ENCODE measurements at regions not wholly inside any gene's neighbourhood (a gene's known extent, or its start where the extent isn't known, plus 50 kb on each side); places are given as distances from the start of the nearest gene placed in this dataset.

DNA sequence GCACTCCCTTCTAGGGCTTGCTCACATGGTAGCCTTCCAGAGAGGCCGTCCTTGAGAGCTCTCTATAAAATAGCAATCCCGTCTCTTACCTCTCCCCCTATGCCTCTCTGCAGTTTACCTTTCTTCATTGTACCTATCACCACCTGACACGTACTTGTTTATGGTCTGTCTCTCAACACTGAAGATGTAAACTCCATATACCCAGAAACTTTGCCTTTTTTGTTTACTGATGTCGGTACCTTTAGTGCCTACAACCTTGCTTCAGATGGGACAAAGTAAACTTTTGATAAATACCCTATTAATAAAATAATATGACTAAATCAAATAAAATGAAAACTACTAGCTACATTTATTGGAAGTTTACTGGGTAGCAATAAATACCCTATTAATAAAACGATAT is 220.6 kb downstream of the GPAM start:
- Histone ChIP-seq H4K20me1 (replicated peaks; ENCODE audit: control insufficient read depth, extremely low read depth, insufficient read depth, low read length) (no peaks in the 10 kb centered on the region), H3K36me3 (ENCODE audit: control insufficient read depth in 2 of 2, extremely low read depth in 1 of 2, insufficient read depth in 2 of 2, low read length in 2 of 2) (no peaks in the 10 kb centered on the region), H2AFZ (ENCODE audit: low read depth, low read length) (no peak overlapping the region), H3K9me1 (replicated peaks; ENCODE audit: control insufficient read depth, extremely low read depth, insufficient read depth, low read length) (no peaks in the 10 kb centered on the region), H3K79me2 (ENCODE audit: control insufficient read depth, insufficient read depth, low read length) (no peaks in the 10 kb centered on the region), H3K27ac (ENCODE audit: insufficient read depth, low read depth, low read length) (no peak overlapping the region), H3K9me3 (replicated peaks; ENCODE audit: control insufficient read depth, insufficient read depth, low read length) (peaks cover 3% of the 10 kb centered on the region), H3K9ac (replicated peaks; ENCODE audit: extremely low read depth, insufficient read depth, low read length) (no peak overlapping the region), H3K4me2 (ENCODE audit: insufficient read depth, low read length) (no peak overlapping the region), H3K27me3 (ENCODE audit: control insufficient read depth in 2 of 2, insufficient read depth in 2 of 2, low read length in 2 of 2) (no peaks in the 10 kb centered on the region), H3K4me1 (ENCODE audit: control insufficient read depth, extremely low read depth, insufficient read depth, low read length) (no peaks in the 10 kb centered on the region), H3K4me3 (replicated peaks in 1 of 3; ENCODE audit: insufficient read depth in 1 of 3, low read depth in 1 of 3, low read length in 3 of 3) (no peak overlapping the region)
- dilution Hi-C loops (cut with MboI; ENCODE audit: extremely low pct_ligation_motif_present, low sequenced_read_pairs), result no loop called here
- DNase-seq (ENCODE audit: low read depth, low spot score) (no peak), FAIRE-seq (no peak)
- intact Hi-C loops (cut with micrococcal nuclease), result no loop called here
- BruUV-seq (replicated peaks), result no TSS peak
- CTCF ChIA-PET, result no interaction called here
- POLR2A ChIA-PET, result no interaction called here
- no peak for TF ChIP-seq FOS (IDR thresholded peaks at IDR 0.05; ENCODE audit: borderline replicate concordance, insufficient read depth, low read length)
- TF ChIP-seq, protein P1, sequence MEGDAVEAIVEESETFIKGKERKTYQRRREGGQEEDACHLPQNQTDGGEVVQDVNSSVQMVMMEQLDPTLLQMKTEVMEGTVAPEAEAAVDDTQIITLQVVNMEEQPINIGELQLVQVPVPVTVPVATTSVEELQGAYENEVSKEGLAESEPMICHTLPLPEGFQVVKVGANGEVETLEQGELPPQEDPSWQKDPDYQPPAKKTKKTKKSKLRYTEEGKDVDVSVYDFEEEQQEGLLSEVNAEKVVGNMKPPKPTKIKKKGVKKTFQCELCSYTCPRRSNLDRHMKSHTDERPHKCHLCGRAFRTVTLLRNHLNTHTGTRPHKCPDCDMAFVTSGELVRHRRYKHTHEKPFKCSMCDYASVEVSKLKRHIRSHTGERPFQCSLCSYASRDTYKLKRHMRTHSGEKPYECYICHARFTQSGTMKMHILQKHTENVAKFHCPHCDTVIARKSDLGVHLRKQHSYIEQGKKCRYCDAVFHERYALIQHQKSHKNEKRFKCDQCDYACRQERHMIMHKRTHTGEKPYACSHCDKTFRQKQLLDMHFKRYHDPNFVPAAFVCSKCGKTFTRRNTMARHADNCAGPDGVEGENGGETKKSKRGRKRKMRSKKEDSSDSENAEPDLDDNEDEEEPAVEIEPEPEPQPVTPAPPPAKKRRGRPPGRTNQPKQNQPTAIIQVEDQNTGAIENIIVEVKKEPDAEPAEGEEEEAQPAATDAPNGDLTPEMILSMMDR (IDR thresholded peaks at IDR 0.05; ENCODE audit: extremely low read depth in 1 of 2, insufficient read depth in 1 of 2, low read depth in 1 of 2, low read length in 2 of 2), result no peak
- TF ChIP-seq POLR2AphosphoS5 (IDR thresholded peaks at IDR 0.05; ENCODE audit: insufficient read depth, low read depth, low read length), result no peak
- TF ChIP-seq, protein P2, sequence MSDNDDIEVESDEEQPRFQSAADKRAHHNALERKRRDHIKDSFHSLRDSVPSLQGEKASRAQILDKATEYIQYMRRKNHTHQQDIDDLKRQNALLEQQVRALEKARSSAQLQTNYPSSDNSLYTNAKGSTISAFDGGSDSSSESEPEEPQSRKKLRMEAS (IDR thresholded peaks at IDR 0.05; ENCODE audit: insufficient read depth, insufficient read length), result no peak
- TF ChIP-seq GATA2 (IDR thresholded peaks at IDR 0.05; ENCODE audit: insufficient read depth, insufficient read length, low read depth, low read length), result no peak
- no peak for TF ChIP-seq MYC (IDR thresholded peaks at IDR 0.05; ENCODE audit: low read depth, low read length)

DNA sequence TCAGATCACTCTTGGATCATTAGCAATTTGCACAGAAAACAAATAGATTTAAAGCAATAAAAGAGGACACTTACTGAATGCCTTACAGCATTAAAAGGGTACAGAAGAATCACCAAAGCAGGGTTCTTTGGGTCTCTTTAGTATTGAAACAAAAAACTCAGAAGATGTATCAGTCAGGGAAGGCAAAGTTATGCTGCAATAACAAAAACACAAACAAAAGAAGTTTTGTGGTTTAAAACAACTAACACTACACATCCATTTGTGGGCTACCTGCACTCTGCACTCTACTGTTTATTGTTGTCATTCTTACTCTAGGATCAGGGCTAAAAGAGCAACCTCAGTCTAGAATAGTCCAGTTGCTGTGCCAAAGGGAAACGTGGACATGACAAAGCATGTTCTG is 216.4 kb downstream of the GPAM start:
- no peak for DNase-seq (ENCODE audit: low read depth, low spot score)
- H3K4me2 ChIP-seq (ENCODE audit: insufficient read depth, low read length), result no peak overlapping the region
- ChIA-PET POLR2A (no interaction called here), CTCF (no interaction called here)
- no peaks in the 10 kb centered on the region for H3K4me1 ChIP-seq (ENCODE audit: control insufficient read depth, extremely low read depth, insufficient read depth, low read length)
- H3K9me1 ChIP-seq (replicated peaks; ENCODE audit: control insufficient read depth, extremely low read depth, insufficient read depth, low read length), result no peaks in the 10 kb centered on the region
- no peak for FAIRE-seq
- no peak overlapping the region for H3K4me3 ChIP-seq (replicated peaks in 1 of 3; ENCODE audit: insufficient read depth in 1 of 3, low read depth in 1 of 3, low read length in 3 of 3)
- no peaks in the 10 kb centered on the region for H3K79me2 ChIP-seq (ENCODE audit: control insufficient read depth, insufficient read depth, low read length)
- intact Hi-C loops (cut with micrococcal nuclease) (no loop called here), dilution Hi-C loops (cut with MboI; ENCODE audit: extremely low pct_ligation_motif_present, low sequenced_read_pairs) (no loop called here)
- H4K20me1 ChIP-seq (replicated peaks; ENCODE audit: control insufficient read depth, extremely low read depth, insufficient read depth, low read length), result no peaks in the 10 kb centered on the region
- TF ChIP-seq POLR2A (IDR thresholded peaks at IDR 0.05; ENCODE audit: low read depth, low read length) (no peak), POLR2AphosphoS5 (IDR thresholded peaks at IDR 0.05; ENCODE audit: insufficient read depth, low read depth, low read length) (no peak), FOS (IDR thresholded peaks at IDR 0.05; ENCODE audit: borderline replicate concordance, insufficient read depth, low read length) (no peak), EZH2 (IDR thresholded peaks at IDR 0.05; ENCODE audit: borderline replicate concordance, low read depth, low read length, severe bottlenecking) (no peak)
- TF ChIP-seq, protein P2 (IDR thresholded peaks at IDR 0.05; ENCODE audit: insufficient read depth, insufficient read length), result no peak
- TF ChIP-seq, protein P1 (IDR thresholded peaks at IDR 0.05; ENCODE audit: extremely low read depth in 1 of 2, insufficient read depth in 1 of 2, low read depth in 1 of 2, low read length in 2 of 2), result no peak
- no peak overlapping the region for H3K27ac ChIP-seq (ENCODE audit: insufficient read depth, low read depth, low read length)
- H3K36me3 ChIP-seq (ENCODE audit: control insufficient read depth in 2 of 2, extremely low read depth in 1 of 2, insufficient read depth in 2 of 2, low read length in 2 of 2), result no peaks in the 10 kb centered on the region
- no peaks in the 10 kb centered on the region for H3K9me3 ChIP-seq (replicated peaks; ENCODE audit: control insufficient read depth, insufficient read depth, low read length)
- H3K9ac ChIP-seq (replicated peaks; ENCODE audit: extremely low read depth, insufficient read depth, low read length), result no peak overlapping the region
- no peaks in the 10 kb centered on the region for H3K27me3 ChIP-seq (ENCODE audit: control insufficient read depth in 2 of 2, insufficient read depth in 2 of 2, low read length in 2 of 2)
- no peak overlapping the region for H2AFZ ChIP-seq (ENCODE audit: low read depth, low read length)
- BruUV-seq (replicated peaks), result no TSS peak

Measured in endothelial cell of umbilical vein (primary cell).